A673 (cell line): ENCODE measurements at regions not wholly inside any gene's neighbourhood (a gene's known extent, or its start where the extent isn't known, plus 50 kb on each side); places are given as distances from the start of the nearest gene placed in this dataset.

ENCODE experiments used
- BruUV-seq: library from RNA; stranded (reverse); fragments of 400-500 nt; replicated peaks from 2 replicates; lab custom pipeline; 2021; lab: Mats Ljungman, UMichigan
- CTCF ChIA-PET: fragments of 300-600 bp; sonication (Branson Sonifier 250); formaldehyde crosslinking; loops from one replicate; lab custom pipeline; 2022; ENCODE audit warnings: antibody characterized with exemption; lab: Charles Lee
- POLR2A ChIA-PET: fragments of 300-600 bp; sonication (Branson Sonifier 250); formaldehyde crosslinking; loops from one replicate; lab custom pipeline; 2022; ENCODE audit warnings: antibody characterized with exemption; ENCODE audit not compliant: low non-redundant PET; lab: Charles Lee
- DNase-seq: peaks from one replicate; pipeline ENCODE4 v3.0.0-alpha.2; 2015; ENCODE audit warnings: low spot score
- H3K27ac ChIP-seq: fragments of 200-600 bp; sonication (generic); 2 replicates; pipeline ENCODE4 v1.5.1; 2016; ENCODE audit warnings: mixed run types, low read depth, mild to moderate bottlenecking, mixed read lengths, antibody characterized with exemption, low read length; ENCODE audit not compliant: poor library complexity, severe bottlenecking
- H3K27me3 ChIP-seq: fragments of 200-600 bp; sonication (generic); replicated peaks from 2 replicates; pipeline ENCODE4 v1.6.1; 2017; ENCODE audit warnings: mixed run types, low read depth, mild to moderate bottlenecking, mixed read lengths, antibody characterized with exemption, low read length; ENCODE audit not compliant: insufficient read depth, poor library complexity
- H3K36me3 ChIP-seq: fragments of 200-600 bp; sonication (generic); 2 replicates; pipeline ENCODE4 v1.6.1; 2016; ENCODE audit warnings: mixed run types, mild to moderate bottlenecking, mixed read lengths, antibody characterized with exemption, low read length; ENCODE audit not compliant: insufficient read depth, poor library complexity, severe bottlenecking
- H3K4me1 ChIP-seq: fragments of 200-600 bp; sonication (generic); 2 replicates; pipeline ENCODE4 v1.6.1; 2017; ENCODE audit warnings: mixed run types, mild to moderate bottlenecking, mixed read lengths, antibody characterized with exemption, low read length; ENCODE audit not compliant: insufficient read depth, poor library complexity, severe bottlenecking
- H3K4me3 ChIP-seq: fragments of 200-600 bp; sonication (generic); 2 replicates; pipeline ENCODE4 v1.5.1; 2016; ENCODE audit warnings: low read depth, mixed run types, mild to moderate bottlenecking, mixed read lengths, low read length; ENCODE audit not compliant: poor library complexity, severe bottlenecking
- H3K9me3 ChIP-seq: fragments of 200-600 bp; sonication (generic); 2 replicates; pipeline ENCODE4 v1.6.1; 2016; ENCODE audit warnings: mixed run types, low read depth, mild to moderate bottlenecking, mixed read lengths, antibody characterized with exemption, low read length; ENCODE audit not compliant: poor library complexity, severe bottlenecking
- EZH2 ChIP-seq: fragments of 200-600 bp; sonication (generic); IDR thresholded peaks from 2 replicates; pipeline ENCODE4 v1.6.1; 2017; ENCODE audit warnings: borderline replicate concordance, low read depth, mild to moderate bottlenecking, mixed read lengths, antibody characterized with exemption, low read length; ENCODE audit not compliant: poor library complexity, severe bottlenecking
- intact Hi-C: fragments of 100-400 bp; cut with micrococcal nuclease; formaldehyde crosslinking; loops from one replicate; pipeline ENCODE4 v1.10.0; 2022; ENCODE audit not compliant: unreplicated experiment
- TF ChIP-seq, protein P1 (sequence below): fragments of 300-800, 200-600 bp; sonication (generic); conservative IDR thresholded peaks from 2 replicates; pipeline ENCODE4 v1.5.1; 2017; ENCODE audit warnings: low read depth, mild to moderate bottlenecking, antibody characterized with exemption, low read length, moderate library complexity, mixed read lengths

DNA sequence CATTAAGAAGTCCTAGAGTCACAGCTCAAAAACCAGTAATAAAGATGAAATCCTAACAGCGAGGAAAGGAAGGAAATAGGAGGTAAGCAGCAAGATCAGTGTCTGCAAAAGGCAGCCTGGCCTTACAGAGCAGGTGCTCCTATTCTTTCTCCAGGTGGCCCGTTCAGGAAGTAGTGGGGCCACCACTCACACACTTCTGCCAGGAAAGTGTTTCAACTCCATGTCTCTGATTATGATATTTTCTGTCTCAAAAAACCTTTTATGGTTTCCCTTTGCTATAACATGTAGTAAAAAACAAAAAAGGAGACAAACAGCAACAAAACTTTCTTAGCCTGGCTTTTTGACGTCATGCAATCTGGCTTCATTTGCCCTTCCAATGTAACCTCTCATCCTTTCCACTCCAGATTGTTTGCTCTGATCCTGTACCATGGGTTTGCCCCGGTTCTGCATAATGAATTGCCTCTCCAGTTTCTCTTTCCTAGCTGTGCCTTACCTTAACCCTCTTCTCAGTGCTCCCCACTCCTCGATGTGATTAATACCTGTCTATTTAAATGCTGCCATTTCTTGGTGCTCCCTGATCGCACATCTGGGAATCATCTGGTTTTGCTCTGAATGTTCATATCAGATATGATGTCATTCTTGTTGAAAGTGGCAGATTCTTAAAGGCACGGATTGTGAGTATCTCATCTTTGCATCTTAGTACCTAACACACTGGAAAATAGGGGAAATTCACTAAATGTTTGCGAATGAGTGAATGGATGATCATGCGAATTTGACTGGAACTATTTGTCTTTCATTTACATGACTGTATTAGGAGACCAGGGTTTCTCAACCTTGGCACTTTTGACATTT is 50.6 kb upstream of the PTPRM start:
- CTCF ChIA-PET: no interaction called here
- BruUV-seq: no TSS peak

More for the DNA sequence above, 50.6 kb upstream of the PTPRM start:
- TF ChIP-seq EZH2: no peak
- TF ChIP-seq, protein P1, sequence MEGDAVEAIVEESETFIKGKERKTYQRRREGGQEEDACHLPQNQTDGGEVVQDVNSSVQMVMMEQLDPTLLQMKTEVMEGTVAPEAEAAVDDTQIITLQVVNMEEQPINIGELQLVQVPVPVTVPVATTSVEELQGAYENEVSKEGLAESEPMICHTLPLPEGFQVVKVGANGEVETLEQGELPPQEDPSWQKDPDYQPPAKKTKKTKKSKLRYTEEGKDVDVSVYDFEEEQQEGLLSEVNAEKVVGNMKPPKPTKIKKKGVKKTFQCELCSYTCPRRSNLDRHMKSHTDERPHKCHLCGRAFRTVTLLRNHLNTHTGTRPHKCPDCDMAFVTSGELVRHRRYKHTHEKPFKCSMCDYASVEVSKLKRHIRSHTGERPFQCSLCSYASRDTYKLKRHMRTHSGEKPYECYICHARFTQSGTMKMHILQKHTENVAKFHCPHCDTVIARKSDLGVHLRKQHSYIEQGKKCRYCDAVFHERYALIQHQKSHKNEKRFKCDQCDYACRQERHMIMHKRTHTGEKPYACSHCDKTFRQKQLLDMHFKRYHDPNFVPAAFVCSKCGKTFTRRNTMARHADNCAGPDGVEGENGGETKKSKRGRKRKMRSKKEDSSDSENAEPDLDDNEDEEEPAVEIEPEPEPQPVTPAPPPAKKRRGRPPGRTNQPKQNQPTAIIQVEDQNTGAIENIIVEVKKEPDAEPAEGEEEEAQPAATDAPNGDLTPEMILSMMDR: no peak
- Histone ChIP-seq H3K9me3 (peaks cover 11% of the 10 kb centered on the region), H3K27me3 (no peaks in the 10 kb centered on the region), H3K27ac (no peak overlapping the region), H3K4me3 (no peak overlapping the region), H3K4me1 (no peaks in the 10 kb centered on the region), H3K36me3 (no peaks in the 10 kb centered on the region)
- no peak for DNase-seq
- intact Hi-C loops: no loop called here
- POLR2A ChIA-PET: no interaction called here
